Caco-2 (cell line): ENCODE measurements at regions not wholly inside any gene's neighbourhood (a gene's known extent, or its start where the extent isn't known, plus 50 kb on each side); places are given as distances from the start of the nearest gene placed in this dataset.

Experiments used
- BruUV-seq: library from RNA; stranded (reverse); fragments of 400-500 nt; replicated peaks from 2 replicates; lab custom pipeline; 2021; lab: Mats Ljungman, UMichigan
- CTCF ChIA-PET: fragments of 300-600 bp; sonication (Branson Sonifier 250); formaldehyde crosslinking; loops from one replicate; lab custom pipeline; 2022; ENCODE audit warnings: antibody characterized with exemption; lab: Charles Lee
- POLR2A ChIA-PET: fragments of 300-600 bp; sonication (Branson Sonifier 250); formaldehyde crosslinking; loops from one replicate; lab custom pipeline; 2022; ENCODE audit warnings: antibody characterized with exemption; lab: Charles Lee
- DNase-seq, 2 experiments: peaks; one replicate each; pipeline versions ENCODE4 v3.0.0 to v3.0.0-alpha.2; 2020 to 2022
- H3K27me3 ChIP-seq: replicated peaks from 2 replicates; pipeline ENCODE4 v1.6.0; 2011; ENCODE audit warnings: low read length; ENCODE audit not compliant: control insufficient read depth, insufficient read depth
- H3K36me3 ChIP-seq: 2 replicates; pipeline ENCODE4 v1.5.1; 2011; ENCODE audit warnings: low read length; ENCODE audit not compliant: control insufficient read depth, insufficient read depth
- H3K4me1 ChIP-seq: fragments of 250-450 bp; sonication (Bioruptor Pico); 2 replicates; pipeline ENCODE4 v1.5.1; 2020; ENCODE audit warnings: mild to moderate bottlenecking
- H3K4me3 ChIP-seq: 2 replicates; pipeline ENCODE4 v1.5.1; 2011; ENCODE audit warnings: low read depth, mild to moderate bottlenecking, control low read depth, low read length
- H3K9me3 ChIP-seq: fragments of 250-450 bp; sonication (Bioruptor Pico); 2 replicates; pipeline ENCODE4 v1.5.1; 2020; ENCODE audit warnings: mild to moderate bottlenecking, moderate library complexity
- H3K27ac Mint-ChIP-seq: one replicate; pipeline ENCODE4 v1.8.0; 2022; ENCODE audit warnings: mixed read lengths; ENCODE audit not compliant: unreplicated experiment
- H3K27me3 Mint-ChIP-seq: one replicate; pipeline ENCODE4 v1.8.0; 2022; ENCODE audit warnings: mixed read lengths; ENCODE audit not compliant: insufficient read depth, unreplicated experiment
- H3K36me3 Mint-ChIP-seq: one replicate; pipeline ENCODE4 v1.8.0; 2022; ENCODE audit warnings: mild to moderate bottlenecking, mixed read lengths; ENCODE audit not compliant: insufficient read depth, unreplicated experiment
- H3K4me1 Mint-ChIP-seq: one replicate; pipeline ENCODE4 v1.8.0; 2022; ENCODE audit warnings: low read depth, mixed read lengths; ENCODE audit not compliant: unreplicated experiment
- H3K4me3 Mint-ChIP-seq: one replicate; pipeline ENCODE4 v1.8.0; 2022; ENCODE audit warnings: mild to moderate bottlenecking, moderate library complexity, mixed read lengths; ENCODE audit not compliant: unreplicated experiment
- H3K9me3 Mint-ChIP-seq: one replicate; pipeline ENCODE4 v1.8.0; 2022; ENCODE audit warnings: mixed read lengths; ENCODE audit not compliant: unreplicated experiment
- intact Hi-C: fragments of 100-400 bp; cut with micrococcal nuclease; formaldehyde crosslinking; loops from one replicate; pipeline ENCODE4 v1.10.0; 2022; ENCODE audit not compliant: unreplicated experiment
- TF ChIP-seq, protein P1 (sequence below), 2 experiments: fragments of 200-600 bp in 1 of 2; IDR thresholded peaks; 1 replicate in 1 of 2; 2 replicates in 1 of 2; pipeline versions ENCODE4 v1.5.1 to v1.8.0; 2011 to 2022; ENCODE audit warnings: antibody characterized with exemption in 1 of 2, control low read depth in 1 of 2, inconsistent platforms in 1 of 2, low read depth in 1 of 2, low read length in 1 of 2, mild to moderate bottlenecking in 1 of 2, moderate library complexity in 1 of 2; ENCODE audit not compliant: insufficient read depth in 1 of 2, severe bottlenecking in 1 of 2, unreplicated experiment in 1 of 2

DNA sequence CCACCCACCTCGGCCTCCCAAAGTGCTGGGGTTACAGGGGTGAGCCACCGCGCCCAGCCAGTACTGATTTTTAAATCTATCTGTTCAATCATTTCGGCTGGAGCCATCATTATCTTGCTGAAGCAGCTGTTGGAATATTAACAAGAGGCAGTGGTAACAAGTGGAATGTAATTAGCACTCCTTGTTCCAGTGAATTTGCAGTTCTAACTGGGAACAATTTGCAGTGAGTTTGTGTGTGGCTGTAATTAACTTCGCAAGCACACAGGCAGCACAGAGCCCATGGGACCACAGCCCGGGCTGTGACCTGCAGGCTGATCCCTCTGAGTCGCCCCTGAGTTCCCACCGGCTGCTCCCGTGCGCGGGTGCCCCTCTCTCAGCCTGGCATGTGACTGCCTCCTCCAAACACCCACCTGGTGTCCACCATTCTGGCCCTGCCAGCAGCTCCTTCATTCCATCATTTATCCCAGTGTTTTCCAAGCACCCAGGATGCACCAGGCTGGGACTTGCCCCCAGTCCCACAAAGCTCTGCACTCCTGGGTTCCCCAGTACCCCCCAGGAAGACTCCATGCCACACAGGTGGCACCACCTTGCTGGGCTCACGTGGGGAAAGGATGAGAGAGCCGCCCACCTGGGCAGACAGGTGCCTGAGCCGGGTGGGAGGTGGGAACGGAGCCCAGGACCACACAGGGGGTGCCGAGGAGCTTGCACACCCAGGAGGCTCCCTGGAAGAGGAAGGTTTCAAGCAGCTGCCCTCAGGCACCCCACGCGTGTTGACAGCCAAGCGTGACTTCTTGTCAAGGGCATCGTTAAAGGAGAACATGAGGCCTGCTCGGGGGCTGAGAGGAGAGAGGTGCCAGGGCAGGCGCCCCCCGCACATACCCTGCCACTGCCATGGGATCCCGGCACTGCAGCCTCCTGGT, 75.2 kb downstream of the YTHDF1 start:
- intact Hi-C loops, result no loop called here
- Mint-ChIP-seq H3K4me3 (no peak overlapping the region), H3K4me1 (no peaks in the 10 kb centered on the region), H3K36me3 (no peaks in the 10 kb centered on the region), H3K27ac (no peak overlapping the region), H3K27me3 (peaks cover 42% of the 10 kb centered on the region), H3K9me3 (no peaks in the 10 kb centered on the region)
- ChIA-PET CTCF (interaction anchor here (1.0 kb wide), 1 partner anchor 168 kb away, joined by 3 read pairs; no protein-coding TSS in a partner anchor), POLR2A (no interaction called here)
- TF ChIP-seq, protein P1, sequence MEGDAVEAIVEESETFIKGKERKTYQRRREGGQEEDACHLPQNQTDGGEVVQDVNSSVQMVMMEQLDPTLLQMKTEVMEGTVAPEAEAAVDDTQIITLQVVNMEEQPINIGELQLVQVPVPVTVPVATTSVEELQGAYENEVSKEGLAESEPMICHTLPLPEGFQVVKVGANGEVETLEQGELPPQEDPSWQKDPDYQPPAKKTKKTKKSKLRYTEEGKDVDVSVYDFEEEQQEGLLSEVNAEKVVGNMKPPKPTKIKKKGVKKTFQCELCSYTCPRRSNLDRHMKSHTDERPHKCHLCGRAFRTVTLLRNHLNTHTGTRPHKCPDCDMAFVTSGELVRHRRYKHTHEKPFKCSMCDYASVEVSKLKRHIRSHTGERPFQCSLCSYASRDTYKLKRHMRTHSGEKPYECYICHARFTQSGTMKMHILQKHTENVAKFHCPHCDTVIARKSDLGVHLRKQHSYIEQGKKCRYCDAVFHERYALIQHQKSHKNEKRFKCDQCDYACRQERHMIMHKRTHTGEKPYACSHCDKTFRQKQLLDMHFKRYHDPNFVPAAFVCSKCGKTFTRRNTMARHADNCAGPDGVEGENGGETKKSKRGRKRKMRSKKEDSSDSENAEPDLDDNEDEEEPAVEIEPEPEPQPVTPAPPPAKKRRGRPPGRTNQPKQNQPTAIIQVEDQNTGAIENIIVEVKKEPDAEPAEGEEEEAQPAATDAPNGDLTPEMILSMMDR (IDR thresholded peaks at IDR 0.05; ENCODE audit: insufficient read depth in 1 of 2, low read depth in 1 of 2, low read length in 1 of 2, severe bottlenecking in 1 of 2, unreplicated experiment in 1 of 2), result no peak
- H3K27me3 ChIP-seq, result no peaks in the 10 kb centered on the region; the same call in 1 of the 2 replicates
- BruUV-seq, result no TSS peak
- DNase-seq, result peak in 1 of 2 experiments; percentile 29
- 0 out of 2 replicates have a peak, but pooled peaks cover 3% of the 10 kb centered on the region for H3K9me3 ChIP-seq
- H3K4me3 ChIP-seq, result no peak overlapping the region
- no peaks in the 10 kb centered on the region for H3K4me1 ChIP-seq
- no peaks in the 10 kb centered on the region for H3K36me3 ChIP-seq

DNA sequence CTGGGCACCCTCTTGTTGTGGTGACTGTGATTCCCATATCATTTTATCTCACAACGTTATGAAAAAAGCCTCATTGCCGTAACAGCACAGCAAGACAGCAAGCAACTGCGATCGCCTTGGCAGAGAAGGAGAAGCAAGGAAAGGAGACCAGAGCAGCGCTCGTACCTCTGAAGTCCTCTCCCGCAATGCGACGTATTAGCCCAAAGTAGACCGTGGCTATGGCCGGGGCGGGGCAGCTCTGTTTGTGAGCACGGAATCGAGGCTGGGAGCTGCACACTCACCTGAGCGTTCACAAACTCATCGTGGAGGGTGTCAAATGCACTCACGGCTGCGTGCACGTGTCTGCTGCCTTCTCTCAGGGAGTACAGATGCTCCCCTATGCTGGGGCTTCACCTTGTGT, 76.1 kb downstream of the YTHDF1 start:
- Mint-ChIP-seq H3K27me3 (peaks cover 37% of the 10 kb centered on the region), H3K27ac (no peak overlapping the region), H3K4me1 (no peaks in the 10 kb centered on the region), H3K9me3 (no peaks in the 10 kb centered on the region), H3K4me3 (no peak overlapping the region), H3K36me3 (no peaks in the 10 kb centered on the region)
- TF ChIP-seq, protein P1 (IDR thresholded peaks at IDR 0.05; ENCODE audit: insufficient read depth in 1 of 2, low read depth in 1 of 2, low read length in 1 of 2, severe bottlenecking in 1 of 2, unreplicated experiment in 1 of 2), result no peak
- Histone ChIP-seq H3K4me3 (no peak overlapping the region), H3K36me3 (no peaks in the 10 kb centered on the region), H3K9me3 (0 out of 2 replicates have a peak, but pooled peaks cover 3% of the 10 kb centered on the region), H3K27me3 (no peaks in the 10 kb centered on the region; the same call in 1 of the 2 replicates), H3K4me1 (no peaks in the 10 kb centered on the region)
- ChIA-PET CTCF (interaction anchor here (1.0 kb wide), 1 partner anchor 167 kb away, joined by 3 read pairs; no protein-coding TSS in a partner anchor), POLR2A (interaction anchor here (0.5 kb wide), 1 partner anchor 380 kb away, joined by 3 read pairs; no protein-coding TSS in a partner anchor)
- intact Hi-C loops, result no loop called here
- peak in 1 of 2 experiments; percentile 38 for DNase-seq
- no TSS peak for BruUV-seq

DNA sequence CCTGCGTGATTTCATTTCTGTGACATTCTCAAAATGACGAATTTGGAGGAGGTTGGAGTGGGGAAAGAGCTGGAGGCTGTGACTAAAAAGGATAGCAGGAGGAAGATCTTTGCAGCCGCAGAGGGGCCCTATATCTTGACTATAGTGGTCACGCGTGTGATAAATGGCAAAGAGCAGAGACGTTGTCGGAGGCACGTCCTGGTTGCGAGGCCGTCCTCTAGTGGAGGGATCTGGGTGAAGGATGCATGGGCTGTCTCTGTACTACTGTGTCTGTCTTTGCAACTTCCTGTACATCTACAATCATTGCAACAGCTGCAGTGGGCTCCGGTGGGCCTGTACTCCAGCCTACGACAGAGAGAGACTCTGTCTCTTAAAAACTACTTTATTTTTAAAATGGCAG, 76.6 kb downstream of the YTHDF1 start:
- Histone ChIP-seq H3K4me3 (no peak overlapping the region), H3K9me3 (0 out of 2 replicates have a peak, but pooled peaks cover 3% of the 10 kb centered on the region), H3K36me3 (no peaks in the 10 kb centered on the region), H3K4me1 (no peaks in the 10 kb centered on the region), H3K27me3 (no peaks in the 10 kb centered on the region; the same call in 1 of the 2 replicates)
- ChIA-PET POLR2A (interaction anchor here (0.5 kb wide), 1 partner anchor 381 kb away, joined by 3 read pairs; no protein-coding TSS in a partner anchor), CTCF (no interaction called here)
- Mint-ChIP-seq H3K4me3 (no peak overlapping the region), H3K9me3 (no peaks in the 10 kb centered on the region), H3K27ac (no peak overlapping the region), H3K27me3 (peaks cover 35% of the 10 kb centered on the region), H3K4me1 (no peaks in the 10 kb centered on the region), H3K36me3 (no peaks in the 10 kb centered on the region)
- TF ChIP-seq, protein P1 (IDR thresholded peaks at IDR 0.05; ENCODE audit: insufficient read depth in 1 of 2, low read depth in 1 of 2, low read length in 1 of 2, severe bottlenecking in 1 of 2, unreplicated experiment in 1 of 2), result no peak
- intact Hi-C loops, result no loop called here
- no TSS peak for BruUV-seq
- DNase-seq, result peak in 1 of 2 experiments; percentile 34
